HG02571 (cell line): ENCODE measurements at regions not wholly inside any gene's neighbourhood (a gene's known extent, or its start where the extent isn't known, plus 50 kb on each side); places are given as distances from the start of the nearest gene placed in this dataset.

ENCODE experiments used
- ATAC-seq: cut with Tn5 transposase; IDR thresholded peaks from one replicate; pipeline ENCODE4 v1.9.1; 2021; ENCODE audit warnings: mild to moderate bottlenecking, moderate library complexity; ENCODE audit not compliant: unreplicated experiment

- no peak for ATAC-seq
Observed at GRCh38 chr16:76612497-76612896, 335.3 kb downstream of the CNTNAP4 start.

- no peak for ATAC-seq
Observed at GRCh38 chr16:76614269-76614668, 337.1 kb downstream of the CNTNAP4 start.

- ATAC-seq, result no peak
Observed at GRCh38 chr16:76622876-76623275, 345.7 kb downstream of the CNTNAP4 start.

DNA sequence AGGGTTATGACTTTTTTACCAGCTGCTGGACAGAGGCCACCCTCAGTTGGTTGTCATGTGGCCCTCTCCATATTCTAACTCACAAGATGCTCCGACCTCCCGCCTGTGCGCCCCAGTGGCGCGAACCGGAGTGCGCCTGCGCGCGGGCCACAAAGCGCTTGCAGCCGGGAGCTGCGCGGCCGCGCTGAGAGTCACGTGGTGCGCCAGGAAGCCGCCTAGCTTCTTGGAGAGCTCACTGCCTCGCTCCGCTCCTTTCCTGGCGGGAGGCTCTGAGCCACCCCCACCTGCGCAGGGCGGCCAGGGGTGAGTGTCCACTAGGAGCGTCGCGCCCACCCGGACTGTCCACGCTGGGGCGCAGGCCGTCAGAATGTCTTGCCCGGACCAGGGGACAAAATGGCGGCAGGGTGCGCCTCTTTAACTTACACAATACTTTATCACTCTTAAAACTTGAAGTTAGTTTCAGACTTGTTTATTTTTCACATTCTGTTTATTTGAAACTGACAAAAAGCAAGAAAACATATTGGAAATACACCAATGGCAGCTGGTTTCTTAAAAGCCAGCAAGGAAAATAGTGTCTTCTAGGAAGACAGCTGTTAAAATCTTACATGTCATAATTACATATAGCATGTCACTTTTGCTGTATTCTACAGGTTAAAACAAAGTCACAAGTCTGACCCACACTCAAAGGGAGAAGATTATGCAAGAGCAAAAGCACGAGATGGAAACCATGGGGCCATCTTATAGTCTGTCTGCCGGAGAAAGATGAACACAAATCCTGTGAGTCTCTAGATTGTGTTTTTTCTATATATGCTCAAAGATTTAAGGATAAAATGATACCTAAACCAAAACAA is 357.9 kb downstream of the CNTNAP4 start:
- no peak for ATAC-seq

DNA sequence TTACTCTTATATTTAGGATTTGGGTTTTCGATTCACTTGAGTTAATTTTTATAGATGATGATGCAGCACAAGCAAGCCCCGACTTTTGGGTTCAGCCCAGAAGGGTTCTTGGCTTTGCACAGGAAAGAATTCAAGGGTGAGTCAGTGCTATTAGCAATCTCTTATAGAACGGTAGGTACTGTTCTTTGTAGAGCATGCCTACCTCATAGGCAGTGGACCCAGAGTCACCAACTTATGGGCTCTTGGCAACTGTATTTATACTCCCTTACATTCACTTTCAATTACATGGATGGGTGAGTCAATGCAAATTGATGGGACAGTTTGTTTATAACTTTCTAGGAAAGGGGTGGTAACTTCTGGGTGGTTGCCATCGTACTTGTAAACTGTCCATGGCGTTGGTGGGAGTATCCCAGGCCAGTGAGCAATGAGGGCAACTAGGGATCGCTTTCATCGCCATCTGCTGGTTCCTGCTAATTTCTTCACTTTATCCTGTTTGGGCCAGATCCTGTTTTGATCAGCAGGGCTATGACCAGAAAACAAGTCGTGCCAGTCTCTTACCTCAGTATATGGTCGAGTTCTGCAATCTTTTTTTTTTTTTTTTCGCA is 362.6 kb downstream of the CNTNAP4 start:
- ATAC-seq, result no peak

DNA sequence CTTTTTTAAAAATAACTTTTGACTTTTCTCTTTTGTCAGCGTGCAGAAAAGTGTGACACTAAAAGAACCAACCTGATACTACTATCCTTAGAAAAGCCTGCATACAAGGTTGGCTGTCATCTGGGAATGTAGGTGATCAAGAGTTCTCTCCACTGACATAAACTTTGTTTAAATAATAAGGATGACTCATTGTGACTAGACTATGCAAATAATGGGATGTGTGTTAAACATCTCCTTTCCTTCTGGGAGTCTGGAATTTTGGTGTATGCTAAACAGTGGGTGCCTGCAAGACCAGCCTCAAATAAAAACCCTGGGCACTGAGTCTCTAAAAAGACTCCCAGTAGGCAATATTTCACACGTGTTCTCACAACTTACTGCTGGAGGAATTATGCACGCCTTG is 373.4 kb downstream of the CNTNAP4 start:
- no peak for ATAC-seq

GRCh38 chr16:76653390-76654026 is 376.3 kb downstream of the CNTNAP4 start:
- no peak for ATAC-seq

DNA sequence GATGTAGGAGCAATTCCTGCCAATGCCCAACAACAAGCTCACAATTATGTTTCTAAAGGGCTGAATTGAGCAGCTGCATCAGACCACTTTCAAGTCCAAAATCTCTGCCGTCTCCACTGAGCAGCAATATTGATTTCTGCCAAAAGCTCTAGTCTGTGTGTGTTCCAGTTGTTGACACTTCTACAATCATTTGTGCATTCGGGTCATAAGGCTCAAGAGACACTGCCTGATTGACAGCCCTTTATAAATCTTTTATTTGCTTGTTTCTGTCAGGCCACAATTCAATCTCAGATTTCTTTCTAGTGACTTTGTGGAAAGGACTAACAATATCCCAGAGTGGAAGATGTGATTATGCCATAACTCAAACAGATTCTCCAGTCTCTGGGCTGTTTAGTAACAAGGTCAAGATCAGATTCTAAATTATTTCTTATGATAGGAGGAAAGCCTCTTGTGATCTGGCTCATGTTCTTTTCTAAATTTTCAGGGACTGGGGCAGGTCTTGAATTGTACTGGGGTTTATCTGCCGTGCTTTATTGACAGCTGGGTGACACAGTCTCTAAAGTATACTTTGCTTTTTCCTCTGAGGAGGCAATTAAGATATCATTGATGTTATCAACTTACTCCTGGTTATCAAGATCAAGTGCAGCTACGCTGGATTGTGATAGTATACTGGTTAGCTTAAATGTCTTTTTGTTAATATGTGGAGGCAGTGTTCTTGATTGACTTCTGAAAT is 377.1 kb downstream of the CNTNAP4 start:
- ATAC-seq, result no peak

DNA sequence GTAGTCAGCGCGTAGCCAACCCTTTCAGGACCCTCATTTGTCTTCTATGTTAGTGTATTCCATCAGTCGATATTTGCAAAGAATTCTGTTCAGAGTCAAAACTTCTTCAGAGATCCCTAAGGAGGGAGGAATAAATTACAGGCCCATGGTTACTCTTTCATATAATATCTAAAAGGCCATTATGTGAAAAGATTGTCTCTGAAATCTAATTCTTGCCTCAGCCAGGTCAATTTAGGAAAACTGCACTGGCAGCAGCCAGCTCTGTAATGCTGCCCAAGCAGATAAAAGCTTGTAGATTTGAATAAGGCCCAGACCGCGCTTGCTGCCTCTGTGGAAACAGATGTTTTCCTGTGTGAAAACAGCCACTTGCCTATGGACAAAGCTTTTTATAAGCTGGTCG is 379.8 kb downstream of the CNTNAP4 start:
- no peak for ATAC-seq

- no peak for ATAC-seq
Observed at GRCh38 chr16:76661691-76662235, 384.6 kb downstream of the CNTNAP4 start.

GRCh38 chr16:76665571-76666275 is 388.5 kb downstream of the CNTNAP4 start:
- ATAC-seq, result no peak

GRCh38 chr16:76668207-76668725 is 391.1 kb downstream of the CNTNAP4 start:
- ATAC-seq, result no peak

GRCh38 chr16:76669288-76669687 is 392.1 kb downstream of the CNTNAP4 start:
- ATAC-seq, result no peak

GRCh38 chr16:76670125-76670857 is 393.1 kb downstream of the CNTNAP4 start:
- no peak for ATAC-seq

DNA sequence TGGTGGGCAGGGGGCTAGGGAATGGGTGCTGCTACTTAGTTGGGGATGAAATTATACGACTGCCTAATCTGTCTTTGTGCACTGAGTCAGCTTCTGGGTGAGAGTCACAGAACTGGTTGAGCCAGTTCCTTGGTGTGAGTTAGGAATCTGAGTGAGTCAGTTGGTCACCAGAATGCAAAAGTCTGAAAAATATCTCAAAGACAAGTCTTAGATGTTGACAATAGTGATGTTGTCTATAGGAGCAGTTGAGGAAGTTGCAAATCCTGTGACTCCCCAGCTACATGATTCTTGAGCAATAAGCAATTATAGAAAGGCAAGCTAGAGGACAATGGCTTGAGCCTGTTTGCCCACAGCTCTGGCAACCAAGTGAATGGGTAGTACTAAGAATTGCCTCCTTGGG is 399.2 kb downstream of the CNTNAP4 start:
- ATAC-seq, result no peak

DNA sequence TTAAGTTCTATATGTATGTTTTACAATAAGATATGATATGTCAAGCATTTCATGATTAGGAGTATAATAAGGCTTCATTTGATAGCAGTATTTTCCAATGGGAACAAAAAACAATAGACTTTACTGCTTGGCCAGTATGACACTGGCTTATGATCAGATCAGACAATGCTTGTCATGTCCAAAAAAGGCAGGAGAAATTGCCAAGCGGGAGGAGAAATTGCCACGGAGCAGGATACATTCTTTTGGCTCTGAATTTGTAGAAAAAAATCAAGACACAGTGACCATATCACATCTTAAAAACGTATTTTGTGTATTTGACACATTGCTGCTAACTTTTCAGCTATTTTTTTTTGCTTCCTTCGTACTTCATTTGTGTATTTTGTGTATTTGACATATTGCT is 404.1 kb downstream of the CNTNAP4 start:
- ATAC-seq, result no peak

GRCh38 chr16:76683051-76683450 is 405.9 kb downstream of the CNTNAP4 start:
- ATAC-seq, result no peak

DNA sequence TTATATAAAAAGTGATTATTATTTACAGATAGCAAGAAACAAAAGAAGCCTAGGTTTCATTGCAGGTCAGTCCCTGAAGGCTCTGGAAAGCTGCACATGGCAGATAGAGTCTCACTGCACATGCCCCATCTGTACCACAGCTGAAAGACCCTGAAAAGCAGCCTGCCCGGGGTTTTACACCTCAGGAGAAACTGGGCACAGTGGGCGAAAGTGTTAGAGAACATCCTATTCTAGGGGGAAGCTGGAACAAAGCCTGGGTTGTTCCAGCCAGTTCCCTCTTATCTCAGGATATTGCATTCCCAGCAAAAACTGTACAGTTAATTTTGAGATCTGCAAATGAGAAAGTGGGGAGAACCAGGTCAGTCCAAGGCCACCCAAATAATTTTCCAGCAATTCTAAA is 419.7 kb downstream of the CNTNAP4 start:
- ATAC-seq, result no peak

DNA sequence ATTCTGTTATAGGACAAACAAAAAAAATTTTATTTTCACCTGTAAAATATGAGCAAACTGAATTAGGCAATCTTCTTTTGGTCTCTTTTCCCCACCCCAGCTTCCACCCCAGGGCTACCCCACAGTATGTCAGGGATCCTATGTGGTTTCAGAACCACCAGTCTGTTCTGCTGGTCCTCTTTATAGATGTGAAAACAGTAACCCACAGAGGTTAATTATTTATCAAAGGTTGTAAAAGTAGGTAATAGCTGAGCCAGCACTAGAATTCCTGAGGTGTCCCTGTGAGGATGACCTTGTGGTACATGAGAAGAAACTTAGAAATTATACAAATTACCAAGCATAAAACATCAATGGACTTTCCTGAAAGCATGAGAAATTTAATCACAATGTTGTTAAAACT is 428.7 kb downstream of the CNTNAP4 start:
- no peak for ATAC-seq

DNA sequence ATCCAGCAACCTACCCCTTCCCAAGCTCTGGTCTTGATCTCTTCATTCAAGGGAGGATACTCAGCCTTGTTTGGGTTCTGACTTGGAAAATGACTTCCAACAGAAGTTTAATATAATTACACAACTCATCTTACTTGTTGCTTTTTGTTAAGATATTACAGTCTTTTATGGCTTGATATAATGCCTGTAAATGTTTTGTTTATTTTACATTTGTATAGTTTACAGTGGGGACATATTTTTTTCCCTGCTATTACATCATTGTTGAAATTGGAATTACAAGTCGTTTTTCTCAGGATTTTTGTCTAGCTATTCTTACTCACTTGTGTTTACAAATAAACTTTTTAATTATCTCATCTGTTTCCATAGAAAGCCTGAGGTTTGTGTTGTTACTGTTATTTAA is 436.0 kb downstream of the CNTNAP4 start:
- ATAC-seq, result no peak
